ENCODE measurements at regions not wholly inside any gene's neighbourhood (a gene's known extent, or its start where the extent isn't known, plus 50 kb on each side); places are given as distances from the start of the nearest gene placed in this dataset.

- TF ChIP-seq CTCF (IDR thresholded peaks at IDR 0.05): no peak
- no peak for TF ChIP-seq POLR2A (IDR thresholded peaks at IDR 0.05)
Measured at GRCh38 chr17:72333570-72333969, 212.8 kb downstream of the SOX9 start.

All from heart left ventricle (tissue), 13 donors.